ENCODE measurements at regions not wholly inside any gene's neighbourhood (a gene's known extent, or its start where the extent isn't known, plus 50 kb on each side); places are given as distances from the start of the nearest gene placed in this dataset.

DNA sequence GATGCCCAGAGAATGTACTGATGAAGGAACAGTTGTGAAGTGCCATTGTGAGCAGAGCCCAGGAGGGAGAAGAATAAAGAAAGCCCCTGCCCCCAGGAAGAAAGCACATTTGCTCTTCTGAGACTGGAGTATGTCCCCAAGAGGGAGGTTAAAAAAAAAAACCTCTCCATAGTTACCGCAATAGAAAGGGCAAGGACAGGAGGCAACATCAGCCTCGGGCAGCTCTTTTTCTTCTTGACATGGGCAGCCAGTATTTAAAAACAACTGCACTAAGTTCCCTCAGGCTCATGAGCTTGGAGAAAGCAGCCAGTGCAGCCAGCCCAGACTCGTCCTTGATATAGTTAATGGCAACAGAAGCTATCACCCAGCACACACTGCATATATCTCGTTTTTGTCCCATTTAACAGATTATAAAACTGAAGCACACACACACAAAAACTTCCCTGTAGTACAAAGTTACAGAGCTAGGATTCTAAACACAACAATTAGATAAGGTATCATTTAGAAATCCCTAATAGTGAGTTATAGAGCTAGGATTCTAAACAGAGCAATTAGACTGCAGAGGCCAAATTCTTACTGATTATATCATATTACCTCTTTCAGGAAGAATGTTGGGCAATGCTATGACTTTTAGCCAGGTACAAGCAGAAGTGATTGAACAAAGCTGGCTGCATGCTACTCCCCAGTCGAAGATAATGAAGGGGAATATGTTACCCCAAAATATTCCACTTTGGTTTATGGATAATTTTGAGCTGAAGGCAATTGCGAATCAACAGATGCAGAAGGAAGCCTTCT lies 823.5 kb downstream of the GRID1 start:
- no peaks in the 10 kb centered on the region for H3K36me3 ChIP-seq (ENCODE audit: insufficient read depth, low read length)
- peaks cover 2% of the 10 kb centered on the region for H3K9me3 Mint-ChIP-seq (ENCODE audit: unreplicated experiment)
- no peak overlapping the region for H3K4me2 ChIP-seq (ENCODE audit: low read length)
- no peak overlapping the region for H3K27ac Mint-ChIP-seq (ENCODE audit: unreplicated experiment)
- no peak overlapping the region for H3K9ac ChIP-seq (ENCODE audit: low read length)
- H3K36me3 Mint-ChIP-seq (ENCODE audit: low read depth, unreplicated experiment): no peaks in the 10 kb centered on the region
- H2AFZ ChIP-seq (ENCODE audit: low read depth, low read length): no peak overlapping the region
- no peak for TF ChIP-seq EZH2 (IDR thresholded peaks at IDR 0.05; ENCODE audit: insufficient read depth, low read length)
- TF ChIP-seq, protein P1, sequence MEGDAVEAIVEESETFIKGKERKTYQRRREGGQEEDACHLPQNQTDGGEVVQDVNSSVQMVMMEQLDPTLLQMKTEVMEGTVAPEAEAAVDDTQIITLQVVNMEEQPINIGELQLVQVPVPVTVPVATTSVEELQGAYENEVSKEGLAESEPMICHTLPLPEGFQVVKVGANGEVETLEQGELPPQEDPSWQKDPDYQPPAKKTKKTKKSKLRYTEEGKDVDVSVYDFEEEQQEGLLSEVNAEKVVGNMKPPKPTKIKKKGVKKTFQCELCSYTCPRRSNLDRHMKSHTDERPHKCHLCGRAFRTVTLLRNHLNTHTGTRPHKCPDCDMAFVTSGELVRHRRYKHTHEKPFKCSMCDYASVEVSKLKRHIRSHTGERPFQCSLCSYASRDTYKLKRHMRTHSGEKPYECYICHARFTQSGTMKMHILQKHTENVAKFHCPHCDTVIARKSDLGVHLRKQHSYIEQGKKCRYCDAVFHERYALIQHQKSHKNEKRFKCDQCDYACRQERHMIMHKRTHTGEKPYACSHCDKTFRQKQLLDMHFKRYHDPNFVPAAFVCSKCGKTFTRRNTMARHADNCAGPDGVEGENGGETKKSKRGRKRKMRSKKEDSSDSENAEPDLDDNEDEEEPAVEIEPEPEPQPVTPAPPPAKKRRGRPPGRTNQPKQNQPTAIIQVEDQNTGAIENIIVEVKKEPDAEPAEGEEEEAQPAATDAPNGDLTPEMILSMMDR (IDR thresholded peaks at IDR 0.05; ENCODE audit: insufficient read depth, low read depth, low read length): no peak
- H3K9me3 ChIP-seq (ENCODE audit: insufficient read depth, low read depth, low read length): no peaks in the 10 kb centered on the region
- H3K4me1 ChIP-seq (ENCODE audit: insufficient read depth, low read length): no peaks in the 10 kb centered on the region
- DNase-seq (ENCODE audit: low read depth): no peak
- no peaks in the 10 kb centered on the region for H4K20me1 ChIP-seq (ENCODE audit: insufficient read depth, low read length)
- no peaks in the 10 kb centered on the region for H3K27me3 ChIP-seq (ENCODE audit: insufficient read depth, low read length)
- no peak for FAIRE-seq
- H3K27me3 Mint-ChIP-seq (ENCODE audit: low read depth, unreplicated experiment): no peaks in the 10 kb centered on the region
- H3K27ac ChIP-seq (ENCODE audit: low read depth, low read length): no peak overlapping the region
- H3K4me1 Mint-ChIP-seq (ENCODE audit: low read depth, unreplicated experiment): peaks cover 6% of the 10 kb centered on the region
- H3K4me3 ChIP-seq (ENCODE audit: insufficient read depth, low read depth, low read length): no peak overlapping the region
- no peak overlapping the region for H3K4me3 Mint-ChIP-seq (ENCODE audit: unreplicated experiment)
- no peaks in the 10 kb centered on the region for H3K79me2 ChIP-seq (ENCODE audit: insufficient read depth, low read length)

DNA sequence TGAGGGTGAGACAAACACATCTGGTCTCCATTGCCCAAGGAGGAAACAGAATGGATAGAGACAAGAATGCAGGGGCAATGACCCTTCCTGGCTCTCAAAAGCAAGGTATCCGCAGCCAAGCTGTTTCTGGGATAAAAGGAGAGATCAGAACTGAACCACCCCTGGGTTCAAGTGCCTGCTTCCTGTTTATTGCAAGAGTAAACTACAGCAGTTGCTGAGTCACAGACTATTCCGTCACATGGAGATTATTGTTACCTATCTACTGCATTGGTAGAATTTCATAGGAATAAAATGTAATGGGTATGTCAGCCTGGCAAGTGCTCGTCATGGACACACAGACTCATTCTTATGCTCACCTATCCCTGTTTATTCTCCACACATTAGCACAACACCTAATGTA lies 821.6 kb downstream of the GRID1 start:
- Mint-ChIP-seq H3K4me1 (ENCODE audit: low read depth, unreplicated experiment) (peaks cover 6% of the 10 kb centered on the region), H3K36me3 (ENCODE audit: low read depth, unreplicated experiment) (no peaks in the 10 kb centered on the region), H3K9me3 (ENCODE audit: unreplicated experiment) (peaks cover 2% of the 10 kb centered on the region), H3K4me3 (ENCODE audit: unreplicated experiment) (no peak overlapping the region), H3K27ac (ENCODE audit: unreplicated experiment) (no peak overlapping the region), H3K27me3 (ENCODE audit: low read depth, unreplicated experiment) (no peaks in the 10 kb centered on the region)
- no peak overlapping the region for H3K27ac ChIP-seq (ENCODE audit: low read depth, low read length)
- no peaks in the 10 kb centered on the region for H3K79me2 ChIP-seq (ENCODE audit: insufficient read depth, low read length)
- DNase-seq (ENCODE audit: low read depth) (no peak), FAIRE-seq (no peak)
- no peaks in the 10 kb centered on the region for H3K27me3 ChIP-seq (ENCODE audit: insufficient read depth, low read length)
- H3K4me3 ChIP-seq (ENCODE audit: insufficient read depth, low read depth, low read length): no peak overlapping the region
- no peak for TF ChIP-seq EZH2 (IDR thresholded peaks at IDR 0.05; ENCODE audit: insufficient read depth, low read length)
- TF ChIP-seq, protein P1 (IDR thresholded peaks at IDR 0.05; ENCODE audit: insufficient read depth, low read depth, low read length): no peak
- no peak overlapping the region for H2AFZ ChIP-seq (ENCODE audit: low read depth, low read length)
- H3K36me3 ChIP-seq (ENCODE audit: insufficient read depth, low read length): no peaks in the 10 kb centered on the region
- H4K20me1 ChIP-seq (ENCODE audit: insufficient read depth, low read length): no peaks in the 10 kb centered on the region
- H3K4me1 ChIP-seq (ENCODE audit: insufficient read depth, low read length): no peaks in the 10 kb centered on the region
- no peak overlapping the region for H3K9ac ChIP-seq (ENCODE audit: low read length)
- no peaks in the 10 kb centered on the region for H3K9me3 ChIP-seq (ENCODE audit: insufficient read depth, low read depth, low read length)
- no peak overlapping the region for H3K4me2 ChIP-seq (ENCODE audit: low read length)

DNA sequence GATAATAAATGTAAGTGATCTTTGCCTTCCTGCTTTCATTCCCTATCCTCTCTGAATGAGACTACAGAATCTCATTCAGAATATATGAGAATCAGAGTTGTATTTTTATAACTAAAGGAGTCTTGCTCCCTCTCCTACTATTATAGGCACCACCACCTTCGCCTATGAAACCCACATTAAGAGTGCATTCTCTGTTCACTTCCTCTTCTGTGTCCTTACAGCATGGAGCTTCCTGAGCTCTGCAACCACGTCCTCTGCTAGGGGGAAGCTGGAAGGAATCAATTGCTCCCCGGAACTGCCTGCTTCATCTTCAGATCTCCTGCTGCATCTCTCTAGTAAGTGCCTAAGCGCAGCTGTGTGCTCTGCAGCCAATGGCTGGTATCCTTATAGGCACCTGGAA lies 820.7 kb downstream of the GRID1 start:
- Mint-ChIP-seq H3K36me3 (ENCODE audit: low read depth, unreplicated experiment) (no peaks in the 10 kb centered on the region), H3K27me3 (ENCODE audit: low read depth, unreplicated experiment) (no peaks in the 10 kb centered on the region), H3K4me3 (ENCODE audit: unreplicated experiment) (no peak overlapping the region), H3K4me1 (ENCODE audit: low read depth, unreplicated experiment) (peaks cover 6% of the 10 kb centered on the region), H3K9me3 (ENCODE audit: unreplicated experiment) (peaks cover 2% of the 10 kb centered on the region), H3K27ac (ENCODE audit: unreplicated experiment) (no peak overlapping the region)
- FAIRE-seq (no peak), DNase-seq (ENCODE audit: low read depth) (no peak)
- Histone ChIP-seq H3K4me1 (ENCODE audit: insufficient read depth, low read length) (no peaks in the 10 kb centered on the region), H3K9ac (ENCODE audit: low read length) (no peak overlapping the region), H3K4me3 (ENCODE audit: insufficient read depth, low read depth, low read length) (no peak overlapping the region), H3K27me3 (ENCODE audit: insufficient read depth, low read length) (no peaks in the 10 kb centered on the region), H2AFZ (ENCODE audit: low read depth, low read length) (no peak overlapping the region), H3K27ac (ENCODE audit: low read depth, low read length) (no peak overlapping the region), H3K9me3 (ENCODE audit: insufficient read depth, low read depth, low read length) (no peaks in the 10 kb centered on the region), H3K36me3 (ENCODE audit: insufficient read depth, low read length) (no peaks in the 10 kb centered on the region), H4K20me1 (ENCODE audit: insufficient read depth, low read length) (no peaks in the 10 kb centered on the region), H3K4me2 (ENCODE audit: low read length) (no peak overlapping the region), H3K79me2 (ENCODE audit: insufficient read depth, low read length) (no peaks in the 10 kb centered on the region)
- no peak for TF ChIP-seq EZH2 (IDR thresholded peaks at IDR 0.05; ENCODE audit: insufficient read depth, low read length)
- TF ChIP-seq, protein P1 (IDR thresholded peaks at IDR 0.05; ENCODE audit: insufficient read depth, low read depth, low read length): no peak
